ENCODE measurements at regions not wholly inside any gene's neighbourhood (a gene's known extent, or its start where the extent isn't known, plus 50 kb on each side); places are given as distances from the start of the nearest gene placed in this dataset.
"Not testable (repeated sequence)": the region's sequence is repeated elsewhere in the genome, so short reads cannot be mapped to it uniquely, and the experiment has no call there.

DNA sequence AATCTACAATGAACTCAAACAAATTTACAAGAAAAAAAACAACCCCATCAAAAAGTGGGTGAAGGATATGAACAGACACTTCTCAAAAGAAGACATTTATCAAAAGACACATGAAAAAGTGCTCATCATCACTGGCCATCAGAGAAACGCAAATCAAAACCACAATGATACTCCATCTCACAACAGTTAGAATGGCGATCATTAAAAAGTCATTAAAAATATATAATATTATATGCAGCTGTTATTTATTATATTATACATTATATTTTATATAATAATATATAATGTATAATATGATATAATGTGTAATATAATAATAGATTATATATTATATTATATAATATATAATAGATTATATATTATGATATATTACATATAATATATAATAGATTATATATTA lies 1194.1 kb upstream of the SLC39A10 start:
- not testable (repeated sequence) for DNase-seq (ENCODE audit: low read depth in 1 of 2, low spot score in 2 of 2)
- 48% methylated on average over 2 of the region's 2 CpGs; no CpG with 5 or more reads in 1 of the 2 experiments for WGBS, 2 experiments (ENCODE audit: extremely low coverage in 1 of 2, insufficient coverage in 1 of 2, insufficient read length in 1 of 2, insufficient replicate concordance in 2 of 2, low coverage in 1 of 2, low lambda C conversion rate in 2 of 2, missing lambda C conversion rate in 1 of 2)

More for the DNA sequence above, 1194.1 kb upstream of the SLC39A10 start:
- H2BK12ac ChIP-seq (ENCODE audit: low read depth, low read length); H2BK120ac ChIP-seq (replicated peaks; ENCODE audit: low read depth, low read length); H3K79me1 ChIP-seq (ENCODE audit: low read depth, low read length); H3K4me3 ChIP-seq (ENCODE audit: extremely low read depth in 1 of 4, insufficient read depth in 2 of 4, low read depth in 3 of 4, low read length in 4 of 4); H3K36me3 ChIP-seq (ENCODE audit: control insufficient read depth in 2 of 4, insufficient read depth in 4 of 4, low read length in 3 of 4); FAIRE-seq; H4K20me1 ChIP-seq (replicated peaks in 1 of 2; ENCODE audit: control insufficient read depth in 1 of 2, insufficient read depth in 2 of 2, low read length in 2 of 2); H3K4me1 ChIP-seq (replicated peaks in 1 of 4; ENCODE audit: control insufficient read depth in 3 of 4, insufficient read depth in 4 of 4, low read length in 3 of 4); H4K8ac ChIP-seq (ENCODE audit: extremely low read depth, insufficient read depth, low read length); H2BK20ac ChIP-seq (ENCODE audit: low read length); H3K14ac ChIP-seq (ENCODE audit: insufficient read length); H3K9me3 ChIP-seq (ENCODE audit: insufficient read depth in 2 of 2, low read depth in 1 of 2, low read length in 1 of 2); POLR2A ChIA-PET (ENCODE audit: partially characterized antibody); CTCF ChIA-PET (ENCODE audit: partially characterized antibody); H2BK5ac ChIP-seq (ENCODE audit: low read depth, low read length); H3K18ac ChIP-seq (ENCODE audit: extremely low read depth, low read length); H4K91ac ChIP-seq (replicated peaks; ENCODE audit: insufficient read length, low read length); H3K4me2 ChIP-seq (ENCODE audit: insufficient read depth in 1 of 2, low read depth in 2 of 2, low read length in 2 of 2); H3K56ac ChIP-seq (replicated peaks; ENCODE audit: insufficient read length, low read depth, low read length); H3K23me2 ChIP-seq (ENCODE audit: low read depth, low read length); H3K9ac ChIP-seq (replicated peaks in 1 of 4; ENCODE audit: extremely low read depth in 1 of 4, low read depth in 3 of 4, low read length in 3 of 4); H3K79me2 ChIP-seq (ENCODE audit: control insufficient read depth in 1 of 2, insufficient read depth in 2 of 2, low read length in 2 of 2); H4K5ac ChIP-seq (ENCODE audit: insufficient read length, low read depth, low read length); H2AK5ac ChIP-seq (ENCODE audit: low read depth, low read length); H3K27ac ChIP-seq (ENCODE audit: low read depth, low read length); H3K4ac ChIP-seq (replicated peaks; ENCODE audit: insufficient read length, low read depth, low read length); H3K23ac ChIP-seq (ENCODE audit: insufficient read length); H2BK15ac ChIP-seq (ENCODE audit: low read length); H2AFZ ChIP-seq (ENCODE audit: low read length); H3K27me3 ChIP-seq (replicated peaks in 1 of 4; ENCODE audit: control insufficient read depth in 3 of 4, extremely low read depth in 1 of 4, insufficient read depth in 3 of 4, low read length in 3 of 4): not testable (repeated sequence)
